NK-92 treated with Interleukin-12 subunit alpha and Interleukin-12 subunit beta, amount 100 ng/mL, for 24 hours (cell line): ENCODE measurements at regions not wholly inside any gene's neighbourhood (a gene's known extent, or its start where the extent isn't known, plus 50 kb on each side); places are given as distances from the start of the nearest gene placed in this dataset.
A peak's percentile ranks its signal among the peaks of the same experiment; 100 is the strongest.

Source experiments
- DNase-seq: peaks from one replicate; lab custom pipeline; 2025; lab: John Stamatoyannopoulos, UW

DNA sequence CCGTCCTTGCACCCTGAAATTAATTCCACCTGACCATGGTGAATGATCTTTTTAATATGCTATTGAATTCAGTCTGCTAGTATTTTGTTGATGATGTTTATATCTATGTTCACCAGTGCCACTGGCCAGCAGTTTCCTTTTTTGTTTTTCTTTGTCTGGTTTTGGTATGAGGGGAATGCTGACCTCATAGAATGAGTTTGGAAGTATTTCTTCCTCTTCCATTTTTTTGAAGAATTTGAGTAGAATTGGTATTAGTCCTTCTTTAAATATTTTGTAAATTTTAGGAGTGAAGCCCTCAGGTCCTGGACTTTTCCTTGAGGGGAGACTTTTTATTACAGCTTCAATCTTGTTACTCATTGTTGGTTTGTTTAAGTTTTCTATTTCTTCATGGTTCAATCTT lies 231.6 kb downstream of the MRPL39 start:
- no peak for DNase-seq

- no peak for DNase-seq
Measured at GRCh38 chr21:25373126-25374082, 233.9 kb downstream of the MRPL39 start.

- DNase-seq, result no peak
Measured at GRCh38 chr21:25371841-25372425, 235.3 kb downstream of the MRPL39 start.

DNA sequence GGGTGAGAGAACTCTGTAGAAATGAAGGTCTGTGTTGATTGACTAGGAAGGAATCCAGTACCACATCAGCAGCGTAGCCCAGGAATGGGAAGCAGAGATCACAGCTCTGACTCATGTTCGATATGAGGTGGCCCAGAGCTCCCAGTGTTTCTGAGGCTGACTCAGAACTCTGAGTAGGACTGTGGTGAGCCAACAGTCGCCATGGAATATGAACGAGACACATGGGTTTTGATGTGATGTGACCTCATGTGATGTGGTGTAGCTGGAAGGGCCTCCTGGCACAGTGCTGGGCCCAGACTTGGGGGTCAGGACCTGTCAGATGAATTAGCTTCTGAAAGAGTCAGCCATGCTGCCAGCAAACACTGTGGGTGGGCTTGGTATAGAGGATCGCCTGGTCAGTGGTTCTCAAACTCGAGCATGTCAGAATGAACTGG lies 237.0 kb downstream of the MRPL39 start:
- DNase-seq, result no peak

DNA sequence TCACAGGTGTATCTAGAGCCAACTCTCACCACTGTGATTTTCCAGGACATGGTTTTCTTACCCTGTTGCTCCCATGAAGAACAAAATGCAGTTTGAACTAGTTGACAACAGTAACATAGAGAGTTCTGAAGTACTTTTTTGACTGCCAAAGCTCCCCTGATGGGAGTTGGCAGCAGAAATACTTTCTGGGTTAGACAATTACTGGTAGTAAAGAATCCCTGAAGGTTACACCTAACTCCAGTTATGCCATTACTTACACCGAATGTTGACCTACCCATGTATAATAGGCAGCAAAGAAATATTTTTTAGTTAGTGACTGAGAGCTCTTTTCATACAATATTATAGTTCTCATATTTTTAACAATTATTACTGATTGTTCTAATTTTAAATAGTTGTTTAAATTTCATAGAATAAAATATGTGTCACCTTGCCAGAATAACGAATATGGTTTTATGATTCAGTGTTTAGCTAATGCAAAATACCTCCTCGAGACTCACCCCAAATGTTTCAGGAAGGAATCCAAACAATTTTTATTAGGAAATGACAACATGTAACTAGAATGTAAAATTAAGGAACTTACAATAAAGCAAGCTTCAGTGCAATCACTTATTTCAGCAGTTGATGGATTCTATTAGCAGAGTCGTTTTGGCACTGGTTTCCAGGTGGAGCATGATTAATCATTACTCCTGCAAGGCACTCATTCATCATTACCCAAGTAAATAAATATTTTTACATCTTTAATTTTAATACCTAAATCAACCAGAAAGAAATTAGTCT lies 237.6 kb downstream of the MRPL39 start:
- no peak for DNase-seq

DNA sequence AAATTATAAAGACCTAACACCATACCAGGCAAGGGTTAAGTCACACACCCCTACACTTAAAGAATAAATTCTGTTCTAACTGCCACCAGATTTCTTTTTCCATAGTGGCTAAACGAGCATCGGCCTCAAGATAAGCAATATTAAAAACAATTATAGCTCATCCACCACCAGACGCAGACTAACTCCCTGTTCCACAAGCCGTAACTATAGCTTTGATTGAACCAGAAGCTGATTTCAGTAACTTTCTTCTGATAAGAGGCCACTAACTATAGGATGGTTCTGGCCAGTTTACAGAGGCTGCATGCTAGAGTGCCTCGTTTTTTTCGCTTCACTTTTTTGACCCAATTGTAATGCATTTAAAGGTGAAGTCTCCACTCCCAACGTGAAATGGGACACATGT lies 238.8 kb downstream of the MRPL39 start:
- DNase-seq, result no peak

- no peak for DNase-seq
Measured at GRCh38 chr21:25366116-25366515, 241.2 kb downstream of the MRPL39 start.

DNA sequence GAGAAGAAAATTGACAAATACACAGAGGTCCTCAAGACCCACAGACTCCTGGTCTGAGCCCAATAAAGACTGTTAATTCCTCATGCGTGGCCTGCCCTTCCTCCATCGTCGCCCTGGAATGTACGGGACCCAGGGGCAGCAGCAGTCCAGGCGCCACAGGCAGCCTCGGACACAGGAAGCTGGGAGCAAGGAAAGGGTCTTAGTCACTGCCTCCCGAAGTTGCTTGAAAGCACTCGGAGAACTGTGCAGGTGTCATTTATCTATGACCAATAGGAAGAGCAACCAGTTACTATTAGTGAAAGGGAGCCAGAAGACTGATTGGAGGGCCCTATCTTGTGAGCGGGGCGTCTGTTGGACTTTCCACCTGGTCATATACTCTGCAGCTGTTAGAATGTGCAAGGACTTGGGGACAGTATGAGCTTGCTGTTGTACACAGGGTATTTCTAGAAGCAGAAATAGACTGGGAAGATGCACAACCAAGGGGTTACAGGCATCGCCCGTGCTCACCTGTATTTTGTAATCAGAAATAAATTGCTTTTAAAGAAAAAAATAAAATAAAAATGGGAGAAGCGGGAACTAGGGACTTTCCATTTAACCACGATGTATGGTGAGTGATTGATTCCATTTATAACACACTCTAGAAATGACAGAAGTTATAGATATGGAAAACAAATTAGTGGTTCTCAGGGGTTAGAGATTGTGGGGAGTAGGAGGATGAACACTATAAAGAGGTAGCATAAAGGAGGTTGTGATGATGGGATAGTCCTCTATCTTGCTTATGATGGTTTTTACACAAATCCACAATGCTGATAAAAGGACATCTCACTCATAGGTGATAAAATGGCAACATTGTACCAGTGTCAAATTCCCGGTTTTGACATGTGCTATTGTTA lies 244.7 kb downstream of the MRPL39 start:
- DNase-seq, result no peak

GRCh38 chr21:25361765-25362164 lies 245.5 kb downstream of the MRPL39 start:
- no peak for DNase-seq

- DNase-seq, result no peak
Measured at GRCh38 chr21:25361097-25361496, 246.2 kb downstream of the MRPL39 start.

DNA sequence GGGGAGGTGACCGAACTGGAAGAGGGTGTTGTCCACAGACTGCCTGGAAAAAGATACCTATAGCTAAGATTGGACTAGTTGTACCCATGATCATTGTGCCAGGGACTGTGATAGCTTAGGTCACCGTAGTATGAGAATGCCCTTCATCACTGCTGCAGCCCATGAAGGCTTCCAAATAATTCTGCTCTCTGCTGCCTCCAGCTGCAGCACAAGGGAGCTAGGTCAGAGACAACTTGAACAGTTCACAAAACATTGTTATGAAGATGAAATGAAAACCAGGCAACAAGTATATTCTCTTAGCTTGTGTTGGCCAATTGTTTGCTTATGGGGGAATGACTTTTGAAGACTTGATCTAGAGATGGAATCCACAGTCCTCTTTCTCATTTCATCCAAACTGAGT lies 246.7 kb downstream of the MRPL39 start:
- DNase-seq, result no peak

DNA sequence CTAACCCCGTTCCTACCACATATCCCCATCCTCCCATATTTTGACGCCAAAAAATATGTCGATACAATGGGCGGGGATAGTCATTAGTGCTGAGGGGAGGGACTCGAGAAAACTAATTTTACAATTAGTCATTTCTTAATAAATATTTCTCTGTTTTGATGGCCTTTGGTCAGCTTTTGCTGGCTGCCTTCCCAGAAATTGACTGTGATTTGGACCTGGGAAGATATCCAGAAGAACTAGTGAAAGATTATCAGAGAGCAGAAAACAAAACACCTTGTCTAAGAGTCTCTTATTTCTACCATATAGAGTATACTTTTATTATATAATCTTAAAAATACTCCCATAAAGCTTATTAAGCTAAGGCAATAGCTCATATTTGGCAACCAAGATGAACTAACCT lies 247.6 kb downstream of the MRPL39 start:
- DNase-seq, result no peak

DNA sequence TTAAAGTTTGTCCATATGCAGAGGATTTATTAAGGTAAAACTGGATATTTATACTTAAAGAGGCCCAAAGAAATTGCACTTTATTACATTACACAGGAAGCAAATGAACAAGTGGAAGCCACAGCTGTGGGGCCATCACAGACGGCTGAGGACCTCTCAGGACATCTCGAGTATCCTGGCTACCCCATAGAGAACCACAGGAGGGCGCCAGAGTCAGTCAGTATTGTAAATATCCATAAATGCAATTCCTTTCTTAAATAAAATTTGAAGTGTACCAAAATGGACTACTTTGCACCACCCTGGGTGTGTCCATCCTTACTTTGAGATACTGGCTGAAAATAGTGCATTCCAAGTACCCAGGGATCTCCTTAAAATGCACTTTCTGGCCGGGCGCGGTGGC lies 257.2 kb downstream of the MRPL39 start:
- DNase-seq, result peak; percentile 2

- no peak for DNase-seq
Measured at GRCh38 chr21:25343774-25344545, 263.3 kb downstream of the MRPL39 start.

DNA sequence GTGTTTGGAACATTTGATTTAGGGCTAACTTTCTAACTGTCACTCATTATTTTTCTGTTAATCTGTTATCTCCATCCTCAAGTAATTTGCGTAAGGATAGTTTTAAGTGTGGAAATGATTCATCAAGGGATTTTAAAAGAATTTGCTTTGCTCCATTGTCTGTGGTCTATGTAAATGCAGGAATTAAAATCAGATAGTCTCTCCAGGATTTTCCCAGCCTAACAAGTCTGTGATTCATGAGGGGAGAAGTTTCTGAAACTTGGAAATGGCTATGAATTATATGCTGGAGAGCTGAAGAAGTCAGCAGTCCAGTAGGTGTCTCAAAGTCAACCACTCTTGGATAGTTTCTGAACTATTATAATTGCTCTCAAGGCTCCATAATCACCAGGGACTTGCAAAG lies 264.5 kb downstream of the MRPL39 start:
- DNase-seq, result no peak

- no peak for DNase-seq
Measured at GRCh38 chr21:25341981-25342380, 265.3 kb downstream of the MRPL39 start.

GRCh38 chr21:25338415-25338814 lies 268.9 kb downstream of the MRPL39 start:
- DNase-seq, result no peak

DNA sequence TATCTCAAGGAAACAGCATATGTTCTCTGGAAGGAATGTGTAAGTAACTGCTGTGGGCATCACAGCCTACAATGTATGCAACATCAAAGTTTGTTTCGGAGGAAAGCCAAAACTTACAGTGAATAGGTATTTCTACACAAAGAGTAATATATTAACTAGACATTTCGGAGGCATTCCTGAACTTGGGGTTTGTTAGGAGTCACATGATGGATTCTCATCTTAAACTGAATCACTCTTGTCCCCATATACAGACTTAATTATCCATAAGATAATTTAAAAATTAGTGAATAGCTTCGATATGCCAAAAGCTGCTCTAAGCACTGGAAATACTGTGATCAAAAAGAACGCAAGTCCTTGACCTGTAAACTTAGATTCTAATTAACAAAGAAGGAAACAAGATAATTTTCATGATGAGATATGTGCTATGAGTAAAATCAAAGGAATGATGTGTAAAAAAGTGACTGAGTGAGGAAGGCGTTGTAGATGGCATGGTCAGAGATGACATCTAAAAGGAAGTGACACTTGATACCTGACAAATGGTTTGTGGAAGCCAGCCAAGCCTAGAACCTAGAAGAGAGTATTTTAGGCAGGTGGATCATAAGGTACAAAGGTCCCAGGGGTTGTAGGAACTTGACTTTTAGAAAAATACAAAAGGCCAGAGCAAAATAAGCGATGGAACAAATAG lies 273.1 kb downstream of the MRPL39 start:
- DNase-seq, result no peak

GRCh38 chr21:25331286-25331685 lies 276.0 kb downstream of the MRPL39 start:
- no peak for DNase-seq

GRCh38 chr21:25330266-25330665 lies 277.0 kb downstream of the MRPL39 start:
- DNase-seq, result no peak
